Parathyroid adenoma (tissue), 2 donors: ENCODE measurements at regions not wholly inside any gene's neighbourhood (a gene's known extent, or its start where the extent isn't known, plus 50 kb on each side); places are given as distances from the start of the nearest gene placed in this dataset.

Source experiments
- H2AFZ ChIP-seq: fragments of 300-600 bp; sonication (generic); one replicate; pipeline ENCODE4 v1.7.0; 2017; ENCODE audit warnings: antibody characterized with exemption, mild to moderate bottlenecking
- H3K27ac ChIP-seq: fragments of 300-600 bp; sonication (generic); one replicate; pipeline ENCODE4 v1.7.0; 2017
- H3K27me3 ChIP-seq: fragments of 300-600 bp; sonication (generic); one replicate; pipeline ENCODE4 v1.7.0; 2017; ENCODE audit warnings: low read length; ENCODE audit not compliant: control insufficient read depth, insufficient read depth
- H3K36me3 ChIP-seq: fragments of 300-600 bp; sonication (generic); one replicate; pipeline ENCODE4 v1.7.0; 2017; ENCODE audit warnings: low read length; ENCODE audit not compliant: control insufficient read depth, insufficient read depth
- H3K4me1 ChIP-seq: fragments of 300-600 bp; sonication (generic); one replicate; pipeline ENCODE4 v1.7.0; 2017; ENCODE audit warnings: control low read depth
- H3K4me2 ChIP-seq: fragments of 300-600 bp; sonication (generic); one replicate; pipeline ENCODE4 v1.7.0; 2017; ENCODE audit warnings: low read length
- H3K4me3 ChIP-seq: fragments of 300-600 bp; sonication (generic); one replicate; pipeline ENCODE4 v1.7.0; 2017; ENCODE audit warnings: low read depth, low read length
- H3K79me2 ChIP-seq: fragments of 300-600 bp; sonication (generic); one replicate; pipeline ENCODE4 v1.7.0; 2017; ENCODE audit warnings: control low read depth
- H3K9ac ChIP-seq: fragments of 300-600 bp; sonication (generic); one replicate; pipeline ENCODE4 v1.7.0; 2017; ENCODE audit warnings: mild to moderate bottlenecking
- H3K9me3 ChIP-seq: fragments of 300-600 bp; sonication (generic); one replicate; pipeline ENCODE4 v1.7.0; 2017; ENCODE audit warnings: low read length; ENCODE audit not compliant: control insufficient read depth
- CTCF ChIP-seq: fragments of 300-600 bp; sonication (generic); IDR thresholded peaks from one replicate; pipeline ENCODE4 v1.7.0; 2017; ENCODE audit warnings: antibody characterized with exemption, mild to moderate bottlenecking
- donor health status: primary hyperparathyroidism.

GRCh38 chr6:6994796-6995195 is 113.0 kb upstream of the RREB1 start:
- Histone ChIP-seq H3K36me3 (no peaks in the 10 kb centered on the region), H3K27me3 (no peaks in the 10 kb centered on the region), H3K9me3 (no peaks in the 10 kb centered on the region), H3K79me2 (no peaks in the 10 kb centered on the region), H3K4me1 (no peaks in the 10 kb centered on the region), H3K4me3 (no peak overlapping the region), H2AFZ (no peak overlapping the region), H3K27ac (no peak overlapping the region), H3K4me2 (no peak overlapping the region), H3K9ac (no peak overlapping the region)
- no peak for TF ChIP-seq CTCF

DNA sequence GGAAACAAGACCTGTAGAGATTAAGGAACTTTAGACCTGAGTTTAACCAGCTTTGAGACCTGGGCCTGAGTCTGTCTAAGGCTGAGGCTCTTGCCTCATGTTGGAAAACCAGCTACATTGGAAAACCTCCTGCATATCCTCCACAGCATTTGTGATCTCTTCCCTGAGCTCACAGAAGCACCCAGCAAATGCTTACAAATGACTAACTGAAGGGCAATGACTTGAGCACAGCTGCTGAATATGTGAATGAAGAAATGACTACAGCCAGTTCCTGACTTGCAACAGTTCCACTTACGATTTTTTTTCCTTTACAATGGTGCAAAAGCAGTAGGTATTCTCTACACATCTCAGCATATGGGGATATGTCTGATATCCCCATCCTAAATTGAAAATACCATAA is 112.4 kb upstream of the RREB1 start:
- H3K9me3 ChIP-seq = no peaks in the 10 kb centered on the region
- H3K27ac ChIP-seq = no peak overlapping the region
- TF ChIP-seq CTCF = no peak
- H3K79me2 ChIP-seq = no peaks in the 10 kb centered on the region
- H3K9ac ChIP-seq = no peak overlapping the region
- H2AFZ ChIP-seq = no peak overlapping the region
- H3K36me3 ChIP-seq = no peaks in the 10 kb centered on the region
- no peaks in the 10 kb centered on the region for H3K27me3 ChIP-seq
- H3K4me3 ChIP-seq = no peak overlapping the region
- H3K4me2 ChIP-seq = no peak overlapping the region
- H3K4me1 ChIP-seq = no peaks in the 10 kb centered on the region

GRCh38 chr6:6996124-6996523 is 111.6 kb upstream of the RREB1 start:
- Histone ChIP-seq H2AFZ (no peak overlapping the region), H3K79me2 (no peaks in the 10 kb centered on the region), H3K4me3 (no peak overlapping the region), H3K9me3 (no peaks in the 10 kb centered on the region), H3K4me1 (no peaks in the 10 kb centered on the region), H3K27me3 (no peaks in the 10 kb centered on the region), H3K36me3 (no peaks in the 10 kb centered on the region), H3K27ac (no peak overlapping the region), H3K4me2 (no peak overlapping the region), H3K9ac (no peak overlapping the region)
- no peak for TF ChIP-seq CTCF

- Histone ChIP-seq H3K79me2 (no peaks in the 10 kb centered on the region), H3K9me3 (no peaks in the 10 kb centered on the region), H2AFZ (no peak overlapping the region), H3K27me3 (no peaks in the 10 kb centered on the region), H3K36me3 (no peaks in the 10 kb centered on the region), H3K27ac (no peak overlapping the region), H3K4me3 (no peak overlapping the region), H3K4me1 (no peaks in the 10 kb centered on the region), H3K4me2 (no peak overlapping the region), H3K9ac (no peak overlapping the region)
- no peak for TF ChIP-seq CTCF
These were observed 110.2 kb upstream of the RREB1 start for GRCh38 chr6:6997263-6998193.

DNA sequence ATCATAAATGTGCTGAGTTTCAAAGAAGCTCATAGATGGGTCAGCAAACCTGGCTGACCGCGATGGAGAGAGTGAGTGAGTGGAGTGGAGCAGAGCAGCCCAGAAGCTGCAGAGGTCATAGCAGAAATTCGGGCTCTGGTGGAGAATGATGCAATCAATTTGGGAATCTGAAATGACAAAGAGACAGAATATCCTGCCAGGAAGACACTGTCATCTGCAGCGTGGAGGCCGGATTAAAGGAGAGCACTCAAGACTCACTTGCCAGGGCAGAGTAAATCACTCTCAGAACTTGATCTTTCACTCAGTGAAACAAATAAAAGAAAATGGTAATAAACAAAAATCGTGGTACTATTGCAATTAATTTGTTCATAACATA is 109.6 kb upstream of the RREB1 start:
- Histone ChIP-seq H3K27ac (no peak overlapping the region), H3K79me2 (no peaks in the 10 kb centered on the region)
- no peak for TF ChIP-seq CTCF

More for the DNA sequence above, 109.6 kb upstream of the RREB1 start:
- Histone ChIP-seq H2AFZ (no peak overlapping the region), H3K9ac (no peak overlapping the region), H3K36me3 (no peaks in the 10 kb centered on the region), H3K4me1 (no peaks in the 10 kb centered on the region), H3K9me3 (no peaks in the 10 kb centered on the region), H3K27me3 (no peaks in the 10 kb centered on the region), H3K4me2 (no peak overlapping the region), H3K4me3 (no peak overlapping the region)
